ENCODE measurements at regions not wholly inside any gene's neighbourhood (a gene's known extent, or its start where the extent isn't known, plus 50 kb on each side); places are given as distances from the start of the nearest gene placed in this dataset.

- no peak for DNase-seq (ENCODE audit: low read depth in 1 of 2, low spot score in 1 of 2)
- Histone ChIP-seq H3K27me3 (ENCODE audit: insufficient read depth, poor library complexity, severe bottlenecking) (no peaks in the 10 kb centered on the region), H3K27ac (replicated peaks) (no peak overlapping the region), H3K4me3 (replicated peaks; ENCODE audit: insufficient read depth, low read length) (no peak overlapping the region)
- TF ChIP-seq GABPA (IDR thresholded peaks at IDR 0.05; ENCODE audit: low read depth): no peak
- TF ChIP-seq POLR2AphosphoS5 (IDR thresholded peaks at IDR 0.05; ENCODE audit: low read depth): no peak
- TF ChIP-seq SPI1 (IDR thresholded peaks at IDR 0.05; ENCODE audit: borderline replicate concordance, low read depth): no peak
- TF ChIP-seq, protein P1, sequence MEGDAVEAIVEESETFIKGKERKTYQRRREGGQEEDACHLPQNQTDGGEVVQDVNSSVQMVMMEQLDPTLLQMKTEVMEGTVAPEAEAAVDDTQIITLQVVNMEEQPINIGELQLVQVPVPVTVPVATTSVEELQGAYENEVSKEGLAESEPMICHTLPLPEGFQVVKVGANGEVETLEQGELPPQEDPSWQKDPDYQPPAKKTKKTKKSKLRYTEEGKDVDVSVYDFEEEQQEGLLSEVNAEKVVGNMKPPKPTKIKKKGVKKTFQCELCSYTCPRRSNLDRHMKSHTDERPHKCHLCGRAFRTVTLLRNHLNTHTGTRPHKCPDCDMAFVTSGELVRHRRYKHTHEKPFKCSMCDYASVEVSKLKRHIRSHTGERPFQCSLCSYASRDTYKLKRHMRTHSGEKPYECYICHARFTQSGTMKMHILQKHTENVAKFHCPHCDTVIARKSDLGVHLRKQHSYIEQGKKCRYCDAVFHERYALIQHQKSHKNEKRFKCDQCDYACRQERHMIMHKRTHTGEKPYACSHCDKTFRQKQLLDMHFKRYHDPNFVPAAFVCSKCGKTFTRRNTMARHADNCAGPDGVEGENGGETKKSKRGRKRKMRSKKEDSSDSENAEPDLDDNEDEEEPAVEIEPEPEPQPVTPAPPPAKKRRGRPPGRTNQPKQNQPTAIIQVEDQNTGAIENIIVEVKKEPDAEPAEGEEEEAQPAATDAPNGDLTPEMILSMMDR (IDR thresholded peaks at IDR 0.05; ENCODE audit: insufficient read depth, low read length): no peak
- TF ChIP-seq, protein P2, sequence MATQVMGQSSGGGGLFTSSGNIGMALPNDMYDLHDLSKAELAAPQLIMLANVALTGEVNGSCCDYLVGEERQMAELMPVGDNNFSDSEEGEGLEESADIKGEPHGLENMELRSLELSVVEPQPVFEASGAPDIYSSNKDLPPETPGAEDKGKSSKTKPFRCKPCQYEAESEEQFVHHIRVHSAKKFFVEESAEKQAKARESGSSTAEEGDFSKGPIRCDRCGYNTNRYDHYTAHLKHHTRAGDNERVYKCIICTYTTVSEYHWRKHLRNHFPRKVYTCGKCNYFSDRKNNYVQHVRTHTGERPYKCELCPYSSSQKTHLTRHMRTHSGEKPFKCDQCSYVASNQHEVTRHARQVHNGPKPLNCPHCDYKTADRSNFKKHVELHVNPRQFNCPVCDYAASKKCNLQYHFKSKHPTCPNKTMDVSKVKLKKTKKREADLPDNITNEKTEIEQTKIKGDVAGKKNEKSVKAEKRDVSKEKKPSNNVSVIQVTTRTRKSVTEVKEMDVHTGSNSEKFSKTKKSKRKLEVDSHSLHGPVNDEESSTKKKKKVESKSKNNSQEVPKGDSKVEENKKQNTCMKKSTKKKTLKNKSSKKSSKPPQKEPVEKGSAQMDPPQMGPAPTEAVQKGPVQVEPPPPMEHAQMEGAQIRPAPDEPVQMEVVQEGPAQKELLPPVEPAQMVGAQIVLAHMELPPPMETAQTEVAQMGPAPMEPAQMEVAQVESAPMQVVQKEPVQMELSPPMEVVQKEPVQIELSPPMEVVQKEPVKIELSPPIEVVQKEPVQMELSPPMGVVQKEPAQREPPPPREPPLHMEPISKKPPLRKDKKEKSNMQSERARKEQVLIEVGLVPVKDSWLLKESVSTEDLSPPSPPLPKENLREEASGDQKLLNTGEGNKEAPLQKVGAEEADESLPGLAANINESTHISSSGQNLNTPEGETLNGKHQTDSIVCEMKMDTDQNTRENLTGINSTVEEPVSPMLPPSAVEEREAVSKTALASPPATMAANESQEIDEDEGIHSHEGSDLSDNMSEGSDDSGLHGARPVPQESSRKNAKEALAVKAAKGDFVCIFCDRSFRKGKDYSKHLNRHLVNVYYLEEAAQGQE (IDR thresholded peaks at IDR 0.05; ENCODE audit: insufficient replicate concordance, low read depth): no peak
Measured at GRCh38 chr17:55561973-55562495, 50.8 kb upstream of the SMIM36 start.

DNA sequence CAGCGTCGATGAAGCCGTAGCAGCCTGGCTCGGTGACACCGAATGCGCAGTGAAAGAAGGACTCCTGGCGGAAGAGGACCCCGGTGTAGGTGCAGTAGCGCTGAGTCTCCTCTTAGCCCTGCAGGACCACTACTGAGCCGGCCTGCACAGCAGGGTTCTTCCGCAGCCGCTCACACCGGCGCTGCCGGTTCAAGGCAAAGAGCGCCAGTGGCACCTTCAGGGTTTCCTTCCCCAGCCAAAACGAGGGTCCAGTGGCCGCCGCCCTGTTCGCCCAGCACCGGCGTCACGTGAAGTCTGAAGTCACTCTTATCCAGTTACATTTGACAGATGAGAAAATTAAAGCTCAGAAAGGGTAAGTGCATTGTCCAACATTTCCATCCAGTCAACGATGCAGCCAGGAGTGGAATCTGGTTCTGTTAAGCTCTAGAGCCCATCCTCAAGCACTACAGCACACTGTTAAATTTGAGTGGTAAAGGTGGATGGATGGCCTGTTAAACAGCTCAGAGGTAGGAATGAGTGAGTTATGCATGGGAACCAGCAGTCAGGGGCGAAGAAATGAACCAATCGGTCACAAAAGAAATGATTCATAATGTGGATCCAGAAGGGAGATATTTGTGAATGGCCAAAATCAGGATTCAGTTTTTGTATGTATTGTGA is 50.2 kb upstream of the SMIM36 start:
- TF ChIP-seq, protein P1 (IDR thresholded peaks at IDR 0.05; ENCODE audit: insufficient read depth, low read length): no peak
- no peak for TF ChIP-seq GABPA (IDR thresholded peaks at IDR 0.05; ENCODE audit: low read depth)
- TF ChIP-seq, protein P2 (IDR thresholded peaks at IDR 0.05; ENCODE audit: insufficient replicate concordance, low read depth): no peak
- TF ChIP-seq POLR2AphosphoS5 (IDR thresholded peaks at IDR 0.05; ENCODE audit: low read depth): no peak
- Histone ChIP-seq H3K4me3 (replicated peaks; ENCODE audit: insufficient read depth, low read length) (no peak overlapping the region), H3K27ac (replicated peaks) (no peak overlapping the region), H3K27me3 (ENCODE audit: insufficient read depth, poor library complexity, severe bottlenecking) (no peaks in the 10 kb centered on the region)
- DNase-seq (ENCODE audit: low read depth in 1 of 2, low spot score in 1 of 2): no peak
